Osteocyte (in vitro differentiated cells): ENCODE measurements at regions not wholly inside any gene's neighbourhood (a gene's known extent, or its start where the extent isn't known, plus 50 kb on each side); places are given as distances from the start of the nearest gene placed in this dataset.
A peak's percentile ranks its signal among the peaks of the same experiment; 100 is the strongest.

Experiments used
- DNase-seq: peaks from one replicate; pipeline ENCODE4 v3.0.0; 2021; ENCODE audit warnings: mixed read lengths; ENCODE audit not compliant: unreplicated experiment; ENCODE audit errors: extremely low spot score
- H3K27ac Mint-ChIP-seq: one replicate; pipeline ENCODE4 v1.8.0; 2021; ENCODE audit warnings: mild to moderate bottlenecking, mixed read lengths; ENCODE audit not compliant: unreplicated experiment
- H3K27me3 Mint-ChIP-seq: one replicate; pipeline ENCODE4 v1.8.0; 2021; ENCODE audit warnings: mixed read lengths; ENCODE audit not compliant: unreplicated experiment
- H3K36me3 Mint-ChIP-seq: one replicate; pipeline ENCODE4 v1.8.0; 2021; ENCODE audit warnings: mixed read lengths; ENCODE audit not compliant: unreplicated experiment
- H3K4me1 Mint-ChIP-seq: one replicate; pipeline ENCODE4 v1.8.0; 2021; ENCODE audit warnings: mixed read lengths; ENCODE audit not compliant: unreplicated experiment
- H3K4me3 Mint-ChIP-seq: one replicate; pipeline ENCODE4 v1.8.0; 2021; ENCODE audit warnings: mild to moderate bottlenecking, moderate library complexity, mixed read lengths; ENCODE audit not compliant: unreplicated experiment
- H3K9me3 Mint-ChIP-seq: one replicate; pipeline ENCODE4 v1.8.0; 2021; ENCODE audit warnings: mixed read lengths; ENCODE audit not compliant: unreplicated experiment
- CTCF ChIP-seq: fragments of 200-600 bp; sonication (generic); IDR thresholded peaks from 2 replicates; pipeline ENCODE4 v1.5.0; 2021; ENCODE audit warnings: antibody characterized with exemption, mild to moderate bottlenecking, moderate library complexity

- H3K9me3 Mint-ChIP-seq, result no peaks in the 10 kb centered on the region
- no peak overlapping the region for H3K27ac Mint-ChIP-seq
- no peaks in the 10 kb centered on the region for H3K36me3 Mint-ChIP-seq
- peaks cover 23% of the 10 kb centered on the region for H3K27me3 Mint-ChIP-seq
- H3K4me1 Mint-ChIP-seq, result peaks cover 25% of the 10 kb centered on the region
- DNase-seq, result no peak
- TF ChIP-seq CTCF, result no peak
- H3K4me3 Mint-ChIP-seq, result no peak overlapping the region
Measured at GRCh38 chr18:10321576-10321975, 132.9 kb upstream of the APCDD1 start.

GRCh38 chr18:10322004-10322403, 132.4 kb upstream of the APCDD1 start:
- DNase-seq, result peak; percentile 63
- Mint-ChIP-seq H3K36me3 (no peaks in the 10 kb centered on the region), H3K27me3 (peaks cover 21% of the 10 kb centered on the region), H3K4me3 (no peak overlapping the region), H3K27ac (no peak overlapping the region), H3K4me1 (peaks cover 25% of the 10 kb centered on the region), H3K9me3 (no peaks in the 10 kb centered on the region)
- TF ChIP-seq CTCF, result no peak

GRCh38 chr18:10322435-10322834, 132.0 kb upstream of the APCDD1 start:
- DNase-seq, result no peak
- Mint-ChIP-seq H3K27ac (no peak overlapping the region), H3K36me3 (no peaks in the 10 kb centered on the region), H3K4me1 (peaks cover 25% of the 10 kb centered on the region), H3K9me3 (no peaks in the 10 kb centered on the region), H3K4me3 (no peak overlapping the region), H3K27me3 (peaks cover 25% of the 10 kb centered on the region)
- no peak for TF ChIP-seq CTCF

GRCh38 chr18:10329101-10329500, 125.3 kb upstream of the APCDD1 start:
- H3K27me3 Mint-ChIP-seq, result peaks cover 23% of the 10 kb centered on the region
- H3K9me3 Mint-ChIP-seq, result no peaks in the 10 kb centered on the region
- DNase-seq, result no peak
- H3K27ac Mint-ChIP-seq, result no peak overlapping the region
- TF ChIP-seq CTCF, result no peak
- no peaks in the 10 kb centered on the region for H3K36me3 Mint-ChIP-seq
- no peaks in the 10 kb centered on the region for H3K4me1 Mint-ChIP-seq
- H3K4me3 Mint-ChIP-seq, result no peak overlapping the region

- Mint-ChIP-seq H3K27me3 (peaks cover 36% of the 10 kb centered on the region), H3K4me1 (no peaks in the 10 kb centered on the region), H3K36me3 (no peaks in the 10 kb centered on the region), H3K4me3 (no peak overlapping the region), H3K9me3 (no peaks in the 10 kb centered on the region), H3K27ac (no peak overlapping the region)
- no peak for TF ChIP-seq CTCF
- DNase-seq, result no peak
Measured at GRCh38 chr18:10330428-10330827, 124.0 kb upstream of the APCDD1 start.
